COR-L47 (cell line): ENCODE measurements at regions not wholly inside any gene's neighbourhood (a gene's known extent, or its start where the extent isn't known, plus 50 kb on each side); places are given as distances from the start of the nearest gene placed in this dataset.
"Not testable (repeated sequence)": the region's sequence is repeated elsewhere in the genome, so short reads cannot be mapped to it uniquely, and the experiment has no call there.

ENCODE experiments used
- DNase-seq: peaks from one replicate; lab custom pipeline; 2025; lab: John Stamatoyannopoulos, UW

- DNase-seq, result no peak
These were observed 306.2 kb upstream of the FSTL5 start for GRCh38 chr4:162469977-162470376.

GRCh38 chr4:162465356-162465755 is 301.6 kb upstream of the FSTL5 start:
- DNase-seq, result not testable (repeated sequence)

GRCh38 chr4:162461952-162462351 is 298.2 kb upstream of the FSTL5 start:
- DNase-seq, result peak; percentile 9

- DNase-seq, result no peak
These were observed 294.3 kb upstream of the FSTL5 start for GRCh38 chr4:162458051-162458450.

- DNase-seq, result no peak
These were observed 293.5 kb upstream of the FSTL5 start for GRCh38 chr4:162457071-162457865.

GRCh38 chr4:162456106-162456505 is 292.3 kb upstream of the FSTL5 start:
- no peak for DNase-seq

- DNase-seq, result no peak
These were observed 286.8 kb upstream of the FSTL5 start for GRCh38 chr4:162450531-162451035.

- DNase-seq, result no peak
These were observed 279.7 kb upstream of the FSTL5 start for GRCh38 chr4:162443510-162443909.

GRCh38 chr4:162442128-162442527 is 278.3 kb upstream of the FSTL5 start:
- no peak for DNase-seq

- no peak for DNase-seq
These were observed 258.5 kb upstream of the FSTL5 start for GRCh38 chr4:162422312-162422711.

GRCh38 chr4:162410854-162411253 is 247.1 kb upstream of the FSTL5 start:
- DNase-seq, result no peak

- no peak for DNase-seq
These were observed 245.2 kb upstream of the FSTL5 start for GRCh38 chr4:162409048-162409447.

- peak; percentile 11 for DNase-seq
These were observed 244.5 kb upstream of the FSTL5 start for GRCh38 chr4:162408309-162408708.

- no peak for DNase-seq
These were observed 243.0 kb upstream of the FSTL5 start for GRCh38 chr4:162406637-162407365.

GRCh38 chr4:162403932-162404331 is 240.1 kb upstream of the FSTL5 start:
- DNase-seq, result no peak

GRCh38 chr4:162403419-162403818 is 239.6 kb upstream of the FSTL5 start:
- DNase-seq, result no peak

- no peak for DNase-seq
These were observed 237.2 kb upstream of the FSTL5 start for GRCh38 chr4:162401021-162401420.

GRCh38 chr4:162392946-162393345 is 229.1 kb upstream of the FSTL5 start:
- no peak for DNase-seq

GRCh38 chr4:162366146-162366545 is 202.3 kb upstream of the FSTL5 start:
- DNase-seq, result no peak

- DNase-seq, result no peak
These were observed 200.9 kb upstream of the FSTL5 start for GRCh38 chr4:162364651-162365050.

- DNase-seq, result no peak
These were observed 196.8 kb upstream of the FSTL5 start for GRCh38 chr4:162360369-162361149.

GRCh38 chr4:162356181-162356580 is 192.4 kb upstream of the FSTL5 start:
- DNase-seq, result no peak
